Activated B cell treated with CpG ODN at 0.5 μM for 24 hours (primary cell): ENCODE measurements at regions not wholly inside any gene's neighbourhood (a gene's known extent, or its start where the extent isn't known, plus 50 kb on each side); places are given as distances from the start of the nearest gene placed in this dataset.
"Not testable (repeated sequence)": the region's sequence is repeated elsewhere in the genome, so short reads cannot be mapped to it uniquely, and the experiment has no call there.

ENCODE experiments used
- ATAC-seq: fragments of 200-7000 bp; cut with Tn5 transposase; one replicate; pipeline ENCODE4 v1.10.0; 2021; ENCODE audit warnings: low read depth, mild to moderate bottlenecking, moderate library complexity
- CTCF ChIA-PET: fragments of 350-600 bp; sonication (Branson Sonifier 250); formaldehyde crosslinking; loops from one replicate; lab custom pipeline; 2021; ENCODE audit warnings: antibody characterized with exemption; lab: Charles Lee
- POLR2A ChIA-PET: fragments of 350-600 bp; sonication (Branson Sonifier 250); formaldehyde crosslinking; loops from one replicate; lab custom pipeline; 2021; ENCODE audit warnings: antibody characterized with exemption; lab: Charles Lee
- DNase-seq: peaks from one replicate; pipeline ENCODE4 v3.0.0; 2022
- H3K27ac Mint-ChIP-seq: one replicate; pipeline ENCODE4 v1.8.0; 2020; ENCODE audit warnings: mixed read lengths
- H3K27me3 Mint-ChIP-seq: one replicate; pipeline ENCODE4 v1.8.0; 2021; ENCODE audit warnings: mixed read lengths
- H3K36me3 Mint-ChIP-seq: one replicate; pipeline ENCODE4 v1.8.0; 2021; ENCODE audit warnings: low read depth, mixed read lengths
- H3K4me1 Mint-ChIP-seq: one replicate; pipeline ENCODE4 v1.8.0; 2021; ENCODE audit warnings: mixed read lengths
- H3K4me3 Mint-ChIP-seq: one replicate; pipeline ENCODE4 v1.8.0; 2020; ENCODE audit warnings: mild to moderate bottlenecking, mixed read lengths
- H3K9me3 Mint-ChIP-seq: one replicate; pipeline ENCODE4 v1.8.0; 2020; ENCODE audit warnings: mixed read lengths
- intact Hi-C: fragments of 100-400 bp; cut with micrococcal nuclease; formaldehyde crosslinking; loops from one replicate; pipeline ENCODE4 v1.15.1; 2024
- TF ChIP-seq, protein P1 (sequence below): fragments of 200-600 bp; IDR thresholded peaks from one replicate; pipeline ENCODE4 v1.8.0; 2022; ENCODE audit warnings: antibody characterized with exemption, mild to moderate bottlenecking

DNA sequence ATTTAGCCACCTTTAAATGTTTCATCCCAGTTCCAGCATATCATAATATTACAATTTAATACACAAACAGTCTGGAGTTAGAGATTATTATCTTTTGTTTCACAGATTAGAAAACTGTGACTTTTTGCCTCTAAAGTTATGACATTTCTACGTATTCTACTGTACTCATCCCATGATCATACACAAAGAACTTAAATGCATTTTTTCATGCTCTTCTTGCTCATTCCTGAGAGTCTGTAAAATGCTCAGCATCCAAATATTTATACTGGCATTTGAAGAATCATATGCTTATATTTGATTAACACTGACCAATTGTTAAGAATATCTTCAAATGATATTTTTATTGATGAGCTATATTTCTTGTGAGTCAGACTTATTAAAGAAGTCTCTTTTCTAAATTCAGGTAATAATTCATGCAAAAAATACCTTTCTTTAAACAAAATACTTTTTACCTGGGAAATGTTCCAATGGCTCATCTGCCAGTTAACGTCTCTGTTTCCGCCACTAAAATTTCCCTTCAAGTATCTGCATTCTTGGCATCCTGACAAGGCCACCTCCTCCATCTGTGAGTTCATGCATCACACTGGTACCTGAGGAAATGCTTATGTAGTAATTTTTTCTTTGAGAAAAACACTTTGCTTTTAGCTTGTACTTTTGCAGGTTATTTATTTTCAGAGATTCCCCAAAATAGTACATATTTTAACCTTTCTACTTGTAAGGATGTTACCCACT lies 139.6 kb upstream of the RASA1 start:
- CTCF ChIA-PET = no interaction called here
- Mint-ChIP-seq H3K27ac (no peak overlapping the region), H3K4me1 (peaks cover 8% of the 10 kb centered on the region), H3K36me3 (no peaks in the 10 kb centered on the region), H3K27me3 (no peaks in the 10 kb centered on the region), H3K4me3 (no peak overlapping the region), H3K9me3 (no peaks in the 10 kb centered on the region)
- intact Hi-C loops = no loop called here
- POLR2A ChIA-PET = no interaction called here
- DNase-seq (no peak), ATAC-seq (no peak)
- TF ChIP-seq, protein P1, sequence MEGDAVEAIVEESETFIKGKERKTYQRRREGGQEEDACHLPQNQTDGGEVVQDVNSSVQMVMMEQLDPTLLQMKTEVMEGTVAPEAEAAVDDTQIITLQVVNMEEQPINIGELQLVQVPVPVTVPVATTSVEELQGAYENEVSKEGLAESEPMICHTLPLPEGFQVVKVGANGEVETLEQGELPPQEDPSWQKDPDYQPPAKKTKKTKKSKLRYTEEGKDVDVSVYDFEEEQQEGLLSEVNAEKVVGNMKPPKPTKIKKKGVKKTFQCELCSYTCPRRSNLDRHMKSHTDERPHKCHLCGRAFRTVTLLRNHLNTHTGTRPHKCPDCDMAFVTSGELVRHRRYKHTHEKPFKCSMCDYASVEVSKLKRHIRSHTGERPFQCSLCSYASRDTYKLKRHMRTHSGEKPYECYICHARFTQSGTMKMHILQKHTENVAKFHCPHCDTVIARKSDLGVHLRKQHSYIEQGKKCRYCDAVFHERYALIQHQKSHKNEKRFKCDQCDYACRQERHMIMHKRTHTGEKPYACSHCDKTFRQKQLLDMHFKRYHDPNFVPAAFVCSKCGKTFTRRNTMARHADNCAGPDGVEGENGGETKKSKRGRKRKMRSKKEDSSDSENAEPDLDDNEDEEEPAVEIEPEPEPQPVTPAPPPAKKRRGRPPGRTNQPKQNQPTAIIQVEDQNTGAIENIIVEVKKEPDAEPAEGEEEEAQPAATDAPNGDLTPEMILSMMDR = no peak

DNA sequence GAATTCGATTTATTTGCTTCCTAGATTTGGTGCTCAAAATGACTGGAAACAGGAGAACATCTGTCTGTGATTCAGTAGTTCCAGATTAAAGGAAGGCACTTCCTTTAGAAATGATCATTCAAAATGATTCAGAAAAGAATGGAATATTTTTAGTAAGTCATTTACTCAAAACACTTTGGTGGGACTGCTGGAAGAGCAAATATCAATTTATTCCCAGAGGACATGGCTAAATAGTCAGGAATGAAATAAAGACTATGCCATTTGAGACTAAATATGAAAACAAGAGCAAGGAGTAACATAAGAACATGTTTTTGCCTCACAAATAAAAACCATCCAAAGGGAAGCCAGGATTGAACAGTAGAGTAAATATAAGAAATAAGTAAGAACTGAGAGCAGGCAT lies 138.6 kb upstream of the RASA1 start:
- Mint-ChIP-seq H3K27ac (no peak overlapping the region), H3K4me1 (peaks cover 5% of the 10 kb centered on the region), H3K9me3 (no peaks in the 10 kb centered on the region), H3K36me3 (no peaks in the 10 kb centered on the region), H3K27me3 (no peaks in the 10 kb centered on the region), H3K4me3 (no peak overlapping the region)
- DNase-seq = no peak
- ChIA-PET CTCF (no interaction called here), POLR2A (no interaction called here)
- ATAC-seq = no peak
- TF ChIP-seq, protein P1 = no peak
- intact Hi-C loops = no loop called here

DNA sequence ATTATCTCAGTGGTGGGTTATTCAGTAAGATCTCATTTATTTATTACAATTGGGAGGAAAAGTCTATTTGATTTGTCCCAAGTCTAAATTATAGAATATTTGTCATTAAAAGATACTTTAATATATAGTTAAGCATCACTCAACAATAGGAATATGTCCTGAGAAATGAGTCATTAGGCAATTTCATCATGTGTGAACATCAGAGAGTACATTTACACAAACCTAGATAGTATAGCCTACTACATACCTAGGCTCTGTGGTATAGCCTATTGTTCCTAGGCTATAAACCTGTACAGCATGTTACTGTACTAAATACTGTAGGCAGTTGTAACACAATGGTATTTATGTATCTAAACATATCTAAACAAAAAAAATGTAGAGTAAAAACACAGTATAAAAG lies 135.0 kb upstream of the RASA1 start:
- no peaks in the 10 kb centered on the region for H3K36me3 Mint-ChIP-seq
- no peak overlapping the region for H3K27ac Mint-ChIP-seq
- intact Hi-C loops = no loop called here
- CTCF ChIA-PET = no interaction called here
- no peak overlapping the region for H3K4me3 Mint-ChIP-seq
- no peak for ATAC-seq
- no peak for DNase-seq
- peaks cover 5% of the 10 kb centered on the region for H3K9me3 Mint-ChIP-seq
- H3K27me3 Mint-ChIP-seq = no peaks in the 10 kb centered on the region
- POLR2A ChIA-PET = interaction anchor here (1.1 kb wide), 1 partner anchor 62 kb away, joined by 6 read pairs; no protein-coding TSS in a partner anchor
- TF ChIP-seq, protein P1 = no peak
- H3K4me1 Mint-ChIP-seq = peaks cover 17% of the 10 kb centered on the region

DNA sequence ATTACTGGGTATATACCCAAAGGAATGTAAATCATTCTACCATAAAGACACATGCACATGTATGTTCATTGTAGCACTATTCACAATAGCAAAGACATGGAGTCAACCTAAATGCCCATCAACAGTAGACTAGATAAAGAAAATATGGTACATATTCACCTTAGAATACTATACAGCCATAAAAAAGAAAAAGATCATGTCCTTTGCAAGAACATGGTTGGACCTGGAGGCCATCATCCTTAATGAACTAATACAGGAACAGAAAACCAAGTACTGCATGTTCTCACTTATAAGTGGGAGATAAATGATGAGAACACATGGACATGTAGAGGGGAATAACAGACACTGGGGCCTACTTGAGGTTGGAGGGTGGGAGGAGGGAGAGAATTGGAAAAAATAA lies 133.2 kb upstream of the RASA1 start:
- H3K27me3 Mint-ChIP-seq, POLR2A ChIA-PET, H3K9me3 Mint-ChIP-seq, H3K27ac Mint-ChIP-seq, H3K4me3 Mint-ChIP-seq, ATAC-seq, DNase-seq, CTCF ChIA-PET, H3K36me3 Mint-ChIP-seq, intact Hi-C loops: not testable (repeated sequence)
- H3K4me1 Mint-ChIP-seq = peaks cover 17% of the 10 kb centered on the region

DNA sequence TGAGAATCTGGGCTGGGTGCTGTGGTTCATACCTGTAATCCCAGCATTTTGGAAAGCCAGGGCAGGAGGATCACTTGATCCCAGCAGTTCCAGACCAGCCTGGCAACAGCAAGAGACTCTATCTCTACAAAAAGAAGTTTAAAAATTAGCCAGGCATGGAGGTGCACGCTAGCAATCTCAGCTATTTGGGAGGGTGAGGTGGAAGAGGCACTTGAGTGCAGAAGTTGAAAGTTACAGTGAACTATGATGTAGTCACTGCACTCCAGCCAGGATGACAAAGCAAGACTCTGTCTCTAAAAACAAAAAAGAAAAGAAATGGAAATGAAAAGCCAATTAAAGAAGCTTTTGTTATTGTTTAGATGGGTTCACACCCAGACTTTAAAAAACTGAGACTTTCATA lies 131.6 kb upstream of the RASA1 start:
- Mint-ChIP-seq H3K4me1 (peaks cover 17% of the 10 kb centered on the region), H3K36me3 (no peaks in the 10 kb centered on the region), H3K27ac (no peak overlapping the region), H3K4me3 (no peak overlapping the region), H3K9me3 (peaks cover 5% of the 10 kb centered on the region), H3K27me3 (no peaks in the 10 kb centered on the region)
- intact Hi-C loops = no loop called here
- DNase-seq (no peak), ATAC-seq (no peak)
- ChIA-PET POLR2A (no interaction called here), CTCF (no interaction called here)
- TF ChIP-seq, protein P1 = no peak

DNA sequence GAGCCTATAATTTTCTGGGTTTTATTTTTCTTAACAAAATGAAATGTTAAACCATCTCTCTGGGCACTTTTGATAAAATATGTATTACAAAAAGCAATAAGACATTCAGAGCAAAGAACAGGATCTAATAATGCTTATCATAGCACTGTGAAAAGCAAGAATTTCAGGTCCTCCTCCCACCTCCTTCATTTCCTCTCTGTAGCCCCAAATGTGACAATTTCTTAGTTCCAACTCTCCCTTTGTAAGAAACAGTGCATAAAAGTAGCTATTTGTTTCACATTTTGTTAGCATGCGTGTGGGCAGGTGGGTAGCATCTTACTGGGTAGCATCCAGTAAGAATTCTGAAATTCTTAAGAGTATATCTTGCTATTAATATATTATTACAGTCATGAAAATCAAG lies 130.9 kb upstream of the RASA1 start:
- H3K9me3 Mint-ChIP-seq = peaks cover 5% of the 10 kb centered on the region
- intact Hi-C loops = no loop called here
- H3K4me3 Mint-ChIP-seq = no peak overlapping the region
- no peaks in the 10 kb centered on the region for H3K27me3 Mint-ChIP-seq
- H3K27ac Mint-ChIP-seq = no peak overlapping the region
- no peak for DNase-seq
- ATAC-seq = no peak
- POLR2A ChIA-PET = no interaction called here
- CTCF ChIA-PET = no interaction called here
- TF ChIP-seq, protein P1 = no peak
- peaks cover 17% of the 10 kb centered on the region for H3K4me1 Mint-ChIP-seq
- H3K36me3 Mint-ChIP-seq = no peaks in the 10 kb centered on the region
